BJ (cell line): ENCODE measurements at regions not wholly inside any gene's neighbourhood (a gene's known extent, or its start where the extent isn't known, plus 50 kb on each side); places are given as distances from the start of the nearest gene placed in this dataset.

Experiments used
- CTCF ChIA-PET: fragments of 350-600 bp; formaldehyde crosslinking; extraction: SDS; loops from one replicate; lab custom pipeline; 2021; ENCODE audit warnings: antibody characterized with exemption, inconsistent platforms; lab: Yijun Ruan, JAX
- POLR2A ChIA-PET: fragments of 300-600 bp; sonication (Branson Sonifier 250); formaldehyde crosslinking; extraction: SDS; loops from one replicate; lab custom pipeline; 2021; ENCODE audit warnings: antibody characterized with exemption; lab: Charles Lee
- DNase-seq: peaks from one replicate; pipeline ENCODE4 v3.0.0-alpha.2; 2011; ENCODE audit warnings: low read depth
- H3K27me3 ChIP-seq: 2 replicates; pipeline ENCODE4 v1.6.0; 2011; ENCODE audit warnings: low read length; ENCODE audit not compliant: control insufficient read depth, insufficient read depth
- H3K36me3 ChIP-seq: 2 replicates; pipeline ENCODE4 v1.5.1; 2011; ENCODE audit warnings: low read length; ENCODE audit not compliant: control insufficient read depth, insufficient read depth
- H3K4me3 ChIP-seq: 2 replicates; pipeline ENCODE4 v1.5.1; 2011; ENCODE audit warnings: low read depth, mild to moderate bottlenecking, control low read depth, low read length
- CTCF ChIP-seq: IDR thresholded peaks from 2 replicates; pipeline ENCODE4 v1.5.1; 2011; ENCODE audit warnings: low read depth, mild to moderate bottlenecking, control low read depth, inconsistent platforms, low read length, moderate library complexity; ENCODE audit not compliant: insufficient read depth

- peaks cover 2% of the 10 kb centered on the region for H3K27me3 ChIP-seq
- no peaks in the 10 kb centered on the region for H3K36me3 ChIP-seq
- TF ChIP-seq CTCF: peak; percentile 26
- H3K4me3 ChIP-seq: no peak overlapping the region
- ChIA-PET POLR2A (no interaction called here), CTCF (interaction anchor here (0.6 to 2.2 kb wide), 11 partner anchors 8 to 1531 kb away, joined by 3 to 9 read pairs (median 5); no protein-coding TSS in a partner anchor)
- no peak for DNase-seq
These were observed 140.9 kb downstream of the RNF144B start for GRCh38 chr6:18527836-18528743.

- no peak for TF ChIP-seq CTCF
These were observed 143.1 kb downstream of the RNF144B start for GRCh38 chr6:18530201-18530600.

GRCh38 chr6:18532139-18532538 is 145.0 kb downstream of the RNF144B start:
- DNase-seq: no peak
- Histone ChIP-seq H3K4me3 (no peak overlapping the region), H3K27me3 (peaks cover 8% of the 10 kb centered on the region), H3K36me3 (no peaks in the 10 kb centered on the region)
- POLR2A ChIA-PET: no interaction called here
- CTCF ChIA-PET: no interaction called here
- no peak for TF ChIP-seq CTCF

More at GRCh38 chr6:18530201-18530600, 143.1 kb downstream of the RNF144B start:
- H3K27me3 ChIP-seq: peaks cover 3% of the 10 kb centered on the region
- CTCF ChIA-PET: no interaction called here
- POLR2A ChIA-PET: no interaction called here
- no peaks in the 10 kb centered on the region for H3K36me3 ChIP-seq
- no peak for DNase-seq
- no peak overlapping the region for H3K4me3 ChIP-seq

- DNase-seq: no peak
- Histone ChIP-seq H3K4me3 (no peak overlapping the region), H3K36me3 (no peaks in the 10 kb centered on the region), H3K27me3 (peaks cover 8% of the 10 kb centered on the region)
- ChIA-PET CTCF (no interaction called here), POLR2A (no interaction called here)
- no peak for TF ChIP-seq CTCF
These were observed 146.6 kb downstream of the RNF144B start for GRCh38 chr6:18533793-18534192.

- H3K36me3 ChIP-seq: no peaks in the 10 kb centered on the region
- H3K27me3 ChIP-seq: peaks cover 9% of the 10 kb centered on the region; the same call in 1 of the 2 replicates
- ChIA-PET POLR2A (no interaction called here), CTCF (interaction anchor here (1.1 kb wide), 1 partner anchor 8 kb away, joined by 3 read pairs; no protein-coding TSS in a partner anchor)
- H3K4me3 ChIP-seq: no peak overlapping the region
- DNase-seq: no peak
- no peak for TF ChIP-seq CTCF
These were observed 149.5 kb downstream of the RNF144B start for GRCh38 chr6:18536591-18537055.
